ENCODE measurements at regions not wholly inside any gene's neighbourhood (a gene's known extent, or its start where the extent isn't known, plus 50 kb on each side); places are given as distances from the start of the nearest gene placed in this dataset.

GRCh38 chrX:4528247-4528646, 814.8 kb upstream of the PRKX start:
- Histone ChIP-seq H3K4ac (ENCODE audit: low read depth, low read length) (no peak overlapping the region), H2BK15ac (ENCODE audit: low read depth, low read length) (no peak overlapping the region), H3K27me3 (ENCODE audit: control insufficient read depth, insufficient read depth, low read length) (no peaks in the 10 kb centered on the region), H3K14ac (replicated peaks; ENCODE audit: low read depth, low read length) (no peak overlapping the region), H3K23ac (ENCODE audit: low read depth, low read length) (no peak overlapping the region), H2BK120ac (ENCODE audit: low read depth, low read length) (no peak overlapping the region), H3K56ac (ENCODE audit: extremely low read depth, insufficient read depth, low read length) (no peak overlapping the region), H2BK5ac (ENCODE audit: low read depth, low read length, poor library complexity, severe bottlenecking) (no peak overlapping the region), H2BK20ac (ENCODE audit: low read depth, low read length) (no peak overlapping the region), H3K9me1 (ENCODE audit: insufficient read depth, low read length) (no peaks in the 10 kb centered on the region), H2AFZ (replicated peaks; ENCODE audit: low read length, poor library complexity) (no peak overlapping the region), H4K5ac (ENCODE audit: low read depth, low read length) (no peak overlapping the region), H3K9ac (ENCODE audit: low read depth, low read length) (no peak overlapping the region), H4K8ac (ENCODE audit: low read depth in 2 of 2, low read length in 2 of 2) (no peak overlapping the region), H3K18ac (ENCODE audit: low read depth, low read length) (no peak overlapping the region), H3K27ac (ENCODE audit: insufficient read depth, low read length) (no peak overlapping the region), H4K20me1 (ENCODE audit: insufficient read depth, low read length) (no peaks in the 10 kb centered on the region), H3K9me3 (ENCODE audit: control insufficient read depth, insufficient read depth, low read length) (no peaks in the 10 kb centered on the region), H3K4me3 (ENCODE audit: insufficient read depth, low read depth, low read length) (no peak overlapping the region), H4K91ac (ENCODE audit: insufficient read depth, low read depth, low read length) (no peak overlapping the region), H2AK5ac (ENCODE audit: low read depth, low read length) (no peak overlapping the region), H3K4me2 (ENCODE audit: low read depth, low read length) (no peak overlapping the region), H2AK9ac (replicated peaks; ENCODE audit: low read depth, low read length, poor library complexity) (no peak overlapping the region), H3K36me3 (ENCODE audit: control insufficient read depth, insufficient read depth, low read length) (no peaks in the 10 kb centered on the region), H3K4me1 (ENCODE audit: control insufficient read depth, insufficient read depth, low read length) (no peaks in the 10 kb centered on the region), H3K79me1 (ENCODE audit: low read depth in 1 of 2, low read length in 2 of 2) (no peaks in the 10 kb centered on the region)
- dilution Hi-C loops (cut with HindIII; ENCODE audit: low sequenced_read_pairs, unreplicated experiment) (no loop called here), intact Hi-C loops (cut with micrococcal nuclease) (no loop called here), in situ Hi-C loops (cut with MboI; ENCODE audit: low sequenced_read_pairs) (no loop called here)
- no peak for TF ChIP-seq MXI1 (IDR thresholded peaks at IDR 0.05; ENCODE audit: borderline replicate concordance, low read depth, low read length)
- TF ChIP-seq MAZ (IDR thresholded peaks at IDR 0.05; ENCODE audit: borderline replicate concordance, low read depth, low read length), result no peak
- no peak for TF ChIP-seq POLR2A (IDR thresholded peaks at IDR 0.05; ENCODE audit: low read depth, low read length)
- no peak for TF ChIP-seq FOS (IDR thresholded peaks at IDR 0.05; ENCODE audit: low read depth, low read length)
- TF ChIP-seq, protein P1, sequence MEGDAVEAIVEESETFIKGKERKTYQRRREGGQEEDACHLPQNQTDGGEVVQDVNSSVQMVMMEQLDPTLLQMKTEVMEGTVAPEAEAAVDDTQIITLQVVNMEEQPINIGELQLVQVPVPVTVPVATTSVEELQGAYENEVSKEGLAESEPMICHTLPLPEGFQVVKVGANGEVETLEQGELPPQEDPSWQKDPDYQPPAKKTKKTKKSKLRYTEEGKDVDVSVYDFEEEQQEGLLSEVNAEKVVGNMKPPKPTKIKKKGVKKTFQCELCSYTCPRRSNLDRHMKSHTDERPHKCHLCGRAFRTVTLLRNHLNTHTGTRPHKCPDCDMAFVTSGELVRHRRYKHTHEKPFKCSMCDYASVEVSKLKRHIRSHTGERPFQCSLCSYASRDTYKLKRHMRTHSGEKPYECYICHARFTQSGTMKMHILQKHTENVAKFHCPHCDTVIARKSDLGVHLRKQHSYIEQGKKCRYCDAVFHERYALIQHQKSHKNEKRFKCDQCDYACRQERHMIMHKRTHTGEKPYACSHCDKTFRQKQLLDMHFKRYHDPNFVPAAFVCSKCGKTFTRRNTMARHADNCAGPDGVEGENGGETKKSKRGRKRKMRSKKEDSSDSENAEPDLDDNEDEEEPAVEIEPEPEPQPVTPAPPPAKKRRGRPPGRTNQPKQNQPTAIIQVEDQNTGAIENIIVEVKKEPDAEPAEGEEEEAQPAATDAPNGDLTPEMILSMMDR (conservative IDR thresholded peaks at IDR 0.05; ENCODE audit: low read depth, low read length), result no peak
- TF ChIP-seq CHD1 (IDR thresholded peaks at IDR 0.05; ENCODE audit: low read depth, low read length), result no peak
- no peak for TF ChIP-seq NFE2L2 (IDR thresholded peaks at IDR 0.05; ENCODE audit: low read depth, low read length)
- TF ChIP-seq ELK1 (IDR thresholded peaks at IDR 0.05; ENCODE audit: borderline replicate concordance, low read depth, low read length), result no peak
- TF ChIP-seq MAFK (IDR thresholded peaks at IDR 0.05; ENCODE audit: low read depth, low read length), result no peak
- TF ChIP-seq CEBPB (IDR thresholded peaks at IDR 0.05; ENCODE audit: low read depth, low read length), result no peak
- no peak for TF ChIP-seq SMC3 (IDR thresholded peaks at IDR 0.05; ENCODE audit: low read depth, low read length)
- TF ChIP-seq RFX5 (IDR thresholded peaks at IDR 0.05; ENCODE audit: low read depth, low read length), result no peak
- TF ChIP-seq, protein P2, sequence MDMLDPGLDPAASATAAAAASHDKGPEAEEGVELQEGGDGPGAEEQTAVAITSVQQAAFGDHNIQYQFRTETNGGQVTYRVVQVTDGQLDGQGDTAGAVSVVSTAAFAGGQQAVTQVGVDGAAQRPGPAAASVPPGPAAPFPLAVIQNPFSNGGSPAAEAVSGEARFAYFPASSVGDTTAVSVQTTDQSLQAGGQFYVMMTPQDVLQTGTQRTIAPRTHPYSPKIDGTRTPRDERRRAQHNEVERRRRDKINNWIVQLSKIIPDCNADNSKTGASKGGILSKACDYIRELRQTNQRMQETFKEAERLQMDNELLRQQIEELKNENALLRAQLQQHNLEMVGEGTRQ (IDR thresholded peaks at IDR 0.05; ENCODE audit: low read depth, low read length), result no peak
- no peak for TF ChIP-seq RCOR1 (IDR thresholded peaks at IDR 0.05; ENCODE audit: insufficient replicate concordance, low read length)
- TF ChIP-seq RAD21 (IDR thresholded peaks at IDR 0.05; ENCODE audit: low read length), result no peak
- no peak for TF ChIP-seq BHLHE40 (IDR thresholded peaks at IDR 0.05; ENCODE audit: low read depth, low read length)
- DNase-seq, result no peak
- WGBS, 2 experiments (ENCODE audit: extremely low coverage in 2 of 2, insufficient read length in 1 of 2), result no CpG with 5 or more reads among the region's 1 CpG
- ChIA-PET POLR2A (ENCODE audit: unreplicated experiment) (no interaction called here), CTCF (no interaction called here)
- ATAC-seq (ENCODE audit: low read depth), result no peak
- no TSS peak for BruUV-seq (replicated peaks)

Data from IMR-90 (cell line).